Urinary bladder (tissue), 3 donors: ENCODE measurements at regions not wholly inside any gene's neighbourhood (a gene's known extent, or its start where the extent isn't known, plus 50 kb on each side); places are given as distances from the start of the nearest gene placed in this dataset.

Experiments used
- DNase-seq: peaks from one replicate; pipeline ENCODE4 v3.0.0-alpha.2; 2015; ENCODE audit errors: extremely low spot score
- H3K27ac ChIP-seq: one replicate; pipeline ENCODE4 v1.5.1; 2013; ENCODE audit warnings: low read depth, mild to moderate bottlenecking, moderate library complexity
- H3K36me3 ChIP-seq: one replicate; pipeline ENCODE4 v1.6.1; 2013; ENCODE audit warnings: mild to moderate bottlenecking, moderate library complexity; ENCODE audit not compliant: insufficient read depth
- H3K4me1 ChIP-seq: one replicate; pipeline ENCODE4 v1.6.1; 2013; ENCODE audit warnings: mild to moderate bottlenecking, moderate library complexity; ENCODE audit not compliant: insufficient read depth
- H3K4me3 ChIP-seq: one replicate; pipeline ENCODE4 v1.5.1; 2013; ENCODE audit warnings: low read depth, low read length
- WGBS: extraction: QIAGEN DNeasy Blood & Tissue Kit; methylation state at CpG from one replicate; pipeline ENCODE4 v1.1.7; 2013; 5-methylcytosine and 5-hydroxymethylcytosine counted together
- donor health status: healthy with polysubstance abuse.
- donor health status: healthy.

DNA sequence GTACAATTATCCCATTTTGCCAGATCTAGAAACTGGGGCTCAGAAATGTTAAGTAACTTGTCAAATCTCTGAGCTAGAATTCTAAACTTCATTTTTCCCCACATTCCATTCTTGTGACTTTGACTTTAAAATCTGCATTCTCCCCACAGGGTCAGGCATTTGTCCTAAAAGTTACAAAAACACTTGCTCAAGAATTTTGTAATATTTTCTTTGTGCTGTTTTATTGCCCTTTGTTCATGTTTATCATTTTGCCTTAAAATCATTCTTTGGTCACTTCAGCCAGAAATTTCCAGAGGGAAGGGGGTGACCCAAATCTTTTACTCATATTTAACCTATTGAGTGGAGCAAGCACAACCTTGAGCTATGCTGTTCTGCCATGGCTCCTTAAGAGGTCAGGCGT, 120.1 kb upstream of the CCL21 start:
- Histone ChIP-seq H3K4me1 (no peaks in the 10 kb centered on the region), H3K4me3 (no peak overlapping the region), H3K36me3 (no peaks in the 10 kb centered on the region), H3K27ac (no peak overlapping the region)
- no peak for DNase-seq
- 89% methylated on average over 1 of the region's 1 CpG for WGBS

DNA sequence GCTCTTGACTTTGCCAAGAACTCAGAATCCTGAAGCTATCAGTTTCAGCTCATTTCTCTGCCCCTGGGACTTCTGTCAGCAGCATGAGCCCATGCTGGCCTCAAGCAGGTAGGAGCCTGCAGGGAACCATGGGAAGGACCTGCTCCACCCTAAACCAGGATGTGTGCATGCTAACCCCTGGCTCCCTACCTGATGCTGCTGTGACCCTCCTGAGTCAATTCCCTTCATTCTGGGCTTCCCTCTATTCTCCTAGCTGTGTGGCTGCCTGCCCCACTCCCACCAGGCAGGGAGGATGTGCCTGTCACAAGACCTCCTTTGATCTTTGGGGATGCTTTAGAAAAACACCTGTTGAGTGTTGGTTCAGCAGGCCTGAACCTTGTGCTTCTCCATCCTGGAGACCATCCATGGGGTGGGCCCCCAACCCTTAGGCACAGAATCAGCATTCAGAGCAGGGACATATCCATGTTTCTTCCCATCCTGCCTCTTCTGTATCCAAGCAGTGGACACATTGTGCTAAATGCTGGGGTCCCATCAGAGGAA, 117.1 kb upstream of the CCL21 start:
- DNase-seq: no peak
- Histone ChIP-seq H3K4me3 (no peak overlapping the region), H3K4me1 (no peaks in the 10 kb centered on the region), H3K27ac (no peak overlapping the region), H3K36me3 (no peaks in the 10 kb centered on the region)

DNA sequence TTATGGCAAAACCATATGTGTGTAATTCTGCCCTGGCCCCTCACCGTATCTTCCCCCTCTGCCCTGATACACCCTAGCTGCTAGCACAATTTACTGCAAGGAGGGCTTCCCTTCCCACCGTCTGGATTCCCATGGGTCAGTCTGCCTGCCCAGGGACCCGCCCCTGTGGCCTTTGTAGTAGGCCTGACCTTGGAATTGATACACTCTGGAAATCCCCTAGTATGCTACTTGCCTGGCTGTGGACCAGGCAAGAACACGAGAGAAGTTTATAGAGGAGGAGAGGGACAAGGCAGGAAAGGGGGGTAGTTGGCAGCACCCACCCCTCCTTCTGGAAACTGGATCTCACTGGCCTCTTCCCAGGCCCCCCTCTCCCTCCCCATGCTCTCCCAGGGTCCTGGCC, 115.8 kb upstream of the CCL21 start:
- Histone ChIP-seq H3K4me3 (no peak overlapping the region), H3K4me1 (no peaks in the 10 kb centered on the region), H3K36me3 (no peaks in the 10 kb centered on the region), H3K27ac (no peak overlapping the region)
- DNase-seq: no peak
- 48% methylated on average over 4 of the region's 4 CpGs for WGBS

DNA sequence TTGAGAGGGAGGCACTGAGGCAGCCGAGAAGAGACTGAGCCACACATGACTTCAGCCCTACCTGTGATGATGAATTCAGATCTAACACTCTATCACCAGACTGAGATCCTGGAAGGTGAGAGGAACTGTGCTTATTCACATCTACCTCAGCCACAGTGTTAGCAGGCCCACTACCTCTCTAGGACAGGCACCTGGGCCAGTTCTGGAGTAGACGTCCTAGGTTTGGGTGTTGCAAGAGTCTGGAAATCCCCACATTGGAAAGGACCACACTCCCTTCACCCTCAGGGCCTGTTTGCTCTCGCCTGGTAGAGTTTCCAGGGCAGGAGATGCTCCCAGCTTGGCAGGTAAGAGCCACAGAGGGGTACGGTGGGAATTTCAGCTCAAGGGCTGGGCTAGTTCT, 113.8 kb upstream of the CCL21 start:
- WGBS: 71% methylated on average over 4 of the region's 4 CpGs
- Histone ChIP-seq H3K4me1 (no peaks in the 10 kb centered on the region), H3K4me3 (no peak overlapping the region), H3K27ac (no peak overlapping the region), H3K36me3 (no peaks in the 10 kb centered on the region)
- DNase-seq: no peak

DNA sequence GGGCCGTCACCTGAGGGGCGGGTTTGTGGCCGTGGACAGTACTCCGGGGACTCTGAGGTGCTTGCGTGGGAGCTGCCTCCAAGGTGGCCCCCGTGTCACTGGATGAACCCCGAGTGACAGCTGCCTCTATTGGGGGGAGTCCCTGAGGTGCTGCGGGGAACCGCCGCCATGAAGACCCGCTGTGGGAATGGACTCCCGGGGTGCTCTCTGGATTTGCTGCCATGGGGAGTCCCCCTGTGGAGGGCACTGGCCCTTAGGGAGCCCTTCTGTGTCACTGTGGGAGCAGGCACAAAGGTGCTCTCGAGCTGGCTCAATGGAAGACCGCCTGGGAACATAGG, 100.2 kb upstream of the CCL21 start:
- no peak overlapping the region for H3K27ac ChIP-seq
- H3K4me3 ChIP-seq: peak overlapping the region; percentile 29
- H3K4me1 ChIP-seq: peaks cover 3% of the 10 kb centered on the region
- WGBS: 64% methylated on average over 14 of the region's 14 CpGs
- no peak for DNase-seq
- no peaks in the 10 kb centered on the region for H3K36me3 ChIP-seq

DNA sequence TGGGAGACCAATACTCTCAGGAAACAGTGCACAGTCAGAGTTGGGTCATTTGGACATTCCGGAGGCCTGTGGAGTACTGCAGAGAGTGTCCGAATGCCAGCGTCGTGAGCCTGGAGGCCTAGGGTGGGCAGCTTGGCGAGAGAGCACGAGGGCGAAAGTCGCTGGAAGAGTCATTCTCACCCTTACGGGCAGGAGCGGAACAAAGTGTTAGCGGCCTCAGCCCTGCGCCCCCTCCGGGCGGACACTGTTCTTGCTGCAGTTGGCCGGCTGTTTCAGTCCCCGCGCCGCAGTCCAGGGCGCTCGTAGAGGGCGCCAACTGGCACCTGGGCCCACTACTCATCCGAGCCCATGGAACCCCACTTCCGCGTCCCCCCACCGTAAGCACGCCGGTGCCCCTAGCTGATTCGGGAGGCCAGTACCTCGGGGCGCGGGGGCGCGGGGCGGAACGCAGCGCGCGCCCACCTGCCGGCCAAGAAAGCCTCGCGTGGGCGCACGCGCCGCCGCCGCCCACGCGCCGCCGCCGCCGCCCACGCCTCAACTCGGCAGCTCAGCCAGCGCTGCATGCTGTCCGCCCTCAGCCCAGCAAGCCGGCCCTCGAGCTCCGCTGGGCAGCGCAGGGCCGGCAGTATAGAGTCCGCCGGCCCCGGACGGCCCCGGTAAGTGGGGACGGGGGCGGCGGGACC, 99.7 kb upstream of the CCL21 start:
- Histone ChIP-seq H3K4me1 (peaks cover 3% of the 10 kb centered on the region), H3K4me3 (peak overlapping the region; percentile 29), H3K36me3 (no peaks in the 10 kb centered on the region), H3K27ac (no peak overlapping the region)
- WGBS: 10% methylated on average over 70 of the region's 70 CpGs
- no peak for DNase-seq

DNA sequence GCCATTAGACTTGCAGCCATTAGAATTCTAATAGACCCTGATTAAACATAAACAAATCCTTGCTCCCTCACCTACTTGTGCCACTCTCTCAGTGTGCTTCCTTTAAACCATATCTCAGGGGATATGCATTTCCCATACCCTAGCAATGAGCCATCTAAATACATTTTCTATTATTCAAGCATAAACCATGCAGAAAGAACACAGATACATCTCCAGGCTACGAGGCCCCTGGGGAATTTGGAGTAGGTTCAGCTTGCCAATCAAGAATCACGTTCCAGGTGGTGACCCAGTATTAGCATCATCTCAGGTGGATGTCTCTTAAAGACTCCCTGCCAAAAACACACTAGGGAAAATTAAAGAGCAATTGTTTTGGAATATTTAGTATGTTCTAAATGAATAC, 93.0 kb upstream of the CCL21 start:
- Histone ChIP-seq H3K4me3 (no peak overlapping the region), H3K36me3 (no peaks in the 10 kb centered on the region), H3K4me1 (no peaks in the 10 kb centered on the region), H3K27ac (no peak overlapping the region)
- 53% methylated on average over 2 of the region's 2 CpGs for WGBS
- DNase-seq: no peak

DNA sequence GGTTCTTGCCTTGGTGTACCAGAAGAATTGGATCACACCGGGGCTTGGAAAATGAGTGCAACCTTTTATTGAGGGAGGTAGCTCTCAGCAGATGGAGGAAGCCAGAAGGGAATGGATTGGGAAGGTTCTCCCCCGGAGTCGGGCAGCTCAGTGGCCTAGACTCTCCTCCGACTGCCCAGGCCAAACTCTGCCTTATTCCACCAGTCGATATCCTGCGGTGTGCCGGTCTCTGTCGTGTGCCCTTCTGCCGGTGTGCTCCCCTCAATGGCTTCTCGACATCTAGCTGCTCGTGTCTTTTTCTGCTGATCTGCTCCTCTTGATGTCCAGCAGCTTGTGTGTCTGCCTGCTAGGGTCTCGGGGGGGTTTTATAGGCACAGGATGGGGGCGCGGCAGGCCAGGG, 87.4 kb upstream of the CCL21 start:
- no peak overlapping the region for H3K4me3 ChIP-seq
- H3K4me1 ChIP-seq: no peaks in the 10 kb centered on the region
- no peak for DNase-seq
- no peak overlapping the region for H3K27ac ChIP-seq
- WGBS: 77% methylated on average over 14 of the region's 14 CpGs
- H3K36me3 ChIP-seq: no peaks in the 10 kb centered on the region

DNA sequence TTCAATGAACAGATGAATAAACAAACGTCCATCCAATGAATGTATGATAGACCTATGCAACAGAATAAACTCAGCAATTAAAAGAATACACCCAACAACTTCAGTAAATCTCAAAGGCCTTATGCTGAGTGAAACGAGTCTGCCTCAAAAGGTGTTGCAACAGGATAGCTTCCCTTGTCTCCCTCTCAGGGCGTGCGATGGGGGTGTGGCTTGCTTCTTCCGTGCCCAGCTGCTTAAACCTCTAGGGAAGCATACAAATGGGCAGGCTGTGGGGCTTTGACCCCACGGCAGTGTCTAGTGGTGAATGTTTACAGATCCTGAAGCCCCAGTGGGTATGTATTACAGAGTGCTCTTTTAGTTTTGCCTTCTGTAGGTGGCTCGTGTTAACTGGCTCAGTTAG, 87.0 kb upstream of the CCL21 start:
- WGBS: 19% methylated on average over 7 of the region's 7 CpGs
- Histone ChIP-seq H3K36me3 (no peaks in the 10 kb centered on the region), H3K27ac (no peak overlapping the region), H3K4me1 (no peaks in the 10 kb centered on the region), H3K4me3 (no peak overlapping the region)
- DNase-seq: no peak

DNA sequence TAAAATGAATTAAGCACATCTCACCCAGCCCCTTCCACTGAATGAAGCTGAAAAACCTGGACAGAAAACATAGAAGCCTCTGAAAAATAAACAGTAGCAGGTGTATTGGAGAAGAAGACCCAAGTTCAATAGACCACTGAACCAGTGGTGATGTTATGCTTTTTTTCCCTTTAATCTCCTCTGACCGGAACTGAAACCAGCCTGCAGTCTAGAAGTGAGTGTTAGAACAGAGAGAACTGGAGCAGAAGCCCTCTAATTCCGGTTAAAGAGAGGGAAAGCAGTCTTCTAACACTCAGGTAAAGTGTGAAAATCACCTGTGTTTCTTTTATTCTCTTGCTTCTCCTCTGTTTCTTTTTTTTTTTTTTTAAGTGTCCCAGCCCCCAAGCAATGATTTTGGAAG, 83.5 kb upstream of the CCL21 start:
- H3K4me1 ChIP-seq: no peaks in the 10 kb centered on the region
- H3K4me3 ChIP-seq: no peak overlapping the region
- no peak overlapping the region for H3K27ac ChIP-seq
- 67% methylated on average over 2 of the region's 2 CpGs for WGBS
- no peaks in the 10 kb centered on the region for H3K36me3 ChIP-seq
- no peak for DNase-seq

DNA sequence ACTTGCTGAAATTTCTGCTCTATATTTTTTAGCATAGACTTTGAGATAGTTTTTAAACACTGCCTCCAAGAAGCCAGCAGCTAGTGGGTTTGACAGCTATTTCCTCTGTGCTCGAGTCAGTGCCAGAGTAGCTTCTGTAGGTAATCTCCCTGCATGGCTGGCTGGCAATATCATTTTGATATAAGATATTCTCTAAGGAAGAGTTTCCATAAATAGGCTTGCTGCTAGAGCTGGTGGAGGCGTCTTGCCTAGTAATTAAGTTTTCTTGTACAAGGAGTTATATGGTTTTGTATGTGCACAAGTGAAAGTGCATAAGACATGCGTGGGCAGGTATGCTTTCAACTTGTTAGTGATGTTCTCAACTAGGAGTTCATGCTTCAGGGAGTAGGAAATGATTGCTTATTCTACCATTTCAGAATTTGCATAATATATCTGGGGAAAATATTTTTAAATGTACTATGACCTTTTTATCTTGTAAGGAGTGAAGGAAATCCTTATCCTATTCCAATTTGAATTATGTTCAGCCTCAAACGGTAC, 74.1 kb upstream of the CCL21 start:
- Histone ChIP-seq H3K4me3 (no peak overlapping the region), H3K36me3 (no peaks in the 10 kb centered on the region), H3K4me1 (no peaks in the 10 kb centered on the region), H3K27ac (no peak overlapping the region)
- DNase-seq: no peak
- WGBS: 54% methylated on average over 4 of the region's 4 CpGs

DNA sequence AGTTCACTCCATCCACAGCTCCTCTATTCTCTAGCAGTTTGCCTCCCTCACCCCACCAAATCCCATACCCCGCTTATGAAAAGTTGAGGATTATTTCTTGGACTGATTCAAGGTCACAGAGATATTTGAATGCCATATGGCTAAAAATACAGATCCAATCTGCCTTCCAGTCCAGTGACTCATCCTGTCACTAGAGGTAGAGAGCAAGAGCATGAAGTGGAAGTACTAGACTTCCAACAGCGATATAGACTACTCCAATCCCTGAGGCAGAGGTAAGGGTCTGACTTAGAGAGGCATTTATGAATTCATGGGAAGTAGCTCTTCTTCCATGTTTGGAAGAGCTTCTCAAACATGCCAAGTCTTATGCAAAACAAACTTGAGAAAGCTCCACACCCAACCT, 72.4 kb upstream of the CCL21 start:
- H3K27ac ChIP-seq: no peak overlapping the region
- DNase-seq: no peak
- no peaks in the 10 kb centered on the region for H3K4me1 ChIP-seq
- no peaks in the 10 kb centered on the region for H3K36me3 ChIP-seq
- WGBS: 97% methylated on average over 2 of the region's 2 CpGs
- H3K4me3 ChIP-seq: no peak overlapping the region

DNA sequence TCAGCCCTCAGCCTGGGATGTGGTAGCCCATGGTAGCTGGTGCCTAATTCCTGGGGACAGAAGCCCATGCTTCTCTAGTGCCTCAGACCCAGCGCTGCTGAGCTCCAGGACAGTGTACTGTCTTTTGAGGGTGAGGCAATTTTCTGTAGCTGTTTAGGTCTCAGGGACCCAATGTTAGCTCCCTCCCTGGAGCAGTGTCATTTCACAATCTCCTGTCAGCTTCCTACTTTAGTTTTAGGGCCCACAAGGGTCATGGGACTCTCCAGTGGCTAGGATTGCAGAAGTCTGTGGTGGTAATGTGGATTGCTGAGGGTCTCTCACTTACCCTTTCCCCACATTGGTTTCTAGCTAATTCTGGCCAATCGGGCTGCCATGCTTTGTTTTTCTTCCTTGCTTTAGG, 67.7 kb upstream of the CCL21 start:
- WGBS: 89% methylated on average over 2 of the region's 2 CpGs
- no peak for DNase-seq
- H3K36me3 ChIP-seq: no peaks in the 10 kb centered on the region
- no peak overlapping the region for H3K27ac ChIP-seq
- no peaks in the 10 kb centered on the region for H3K4me1 ChIP-seq
- H3K4me3 ChIP-seq: no peak overlapping the region

DNA sequence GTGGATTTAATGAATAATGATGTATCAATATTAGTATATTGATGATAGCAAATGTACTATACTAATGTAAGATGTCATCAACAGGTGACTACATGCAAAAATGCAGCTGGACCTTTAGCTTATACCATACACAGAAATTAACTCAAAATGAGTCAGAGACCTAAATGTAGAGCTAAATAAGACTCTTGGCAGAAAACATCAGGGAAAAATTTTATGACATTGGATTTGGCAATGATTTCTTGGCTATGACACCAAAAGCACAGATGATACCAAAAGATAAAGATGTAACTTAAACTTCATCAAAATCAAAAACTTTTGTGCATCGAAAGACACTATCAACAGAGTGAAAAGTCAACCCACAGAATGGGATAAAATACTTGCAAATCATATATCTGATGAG, 64.0 kb upstream of the CCL21 start:
- DNase-seq: no peak
- no peak overlapping the region for H3K27ac ChIP-seq
- WGBS: 66% methylated on average over 1 of the region's 1 CpG

More for the DNA sequence above, 64.0 kb upstream of the CCL21 start:
- Histone ChIP-seq H3K36me3 (no peaks in the 10 kb centered on the region), H3K4me1 (no peaks in the 10 kb centered on the region), H3K4me3 (no peak overlapping the region)
